AG20443 (cell line): ENCODE measurements at regions not wholly inside any gene's neighbourhood (a gene's known extent, or its start where the extent isn't known, plus 50 kb on each side); places are given as distances from the start of the nearest gene placed in this dataset.
"Not testable (repeated sequence)": the region's sequence is repeated elsewhere in the genome, so short reads cannot be mapped to it uniquely, and the experiment has no call there.

Source experiments
- DNase-seq: peaks from one replicate; pipeline ENCODE4 v3.0.0; 2012; ENCODE audit warnings: low spot score, mixed read lengths

DNA sequence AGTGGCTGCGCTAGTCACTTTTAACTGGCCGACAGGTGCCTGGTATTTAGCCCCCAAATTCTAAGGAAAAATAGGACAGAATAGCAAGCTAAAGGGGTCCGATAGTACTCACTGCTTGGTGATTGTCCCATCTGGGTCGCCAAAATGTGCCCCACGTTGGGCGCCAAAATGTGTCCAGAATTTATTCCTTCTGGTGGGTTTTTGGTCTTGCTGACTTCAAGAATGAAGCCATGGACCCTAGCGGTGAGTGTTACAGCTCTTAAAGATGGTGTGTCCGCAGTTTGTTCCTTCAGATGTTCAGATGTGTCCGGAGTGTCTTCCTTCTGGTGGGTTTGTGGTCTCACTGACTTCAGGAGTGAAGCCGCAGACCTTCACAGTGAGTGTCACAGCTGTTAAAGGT lies 144.8 kb upstream of the XIRP2 start:
- DNase-seq = not testable (repeated sequence)

DNA sequence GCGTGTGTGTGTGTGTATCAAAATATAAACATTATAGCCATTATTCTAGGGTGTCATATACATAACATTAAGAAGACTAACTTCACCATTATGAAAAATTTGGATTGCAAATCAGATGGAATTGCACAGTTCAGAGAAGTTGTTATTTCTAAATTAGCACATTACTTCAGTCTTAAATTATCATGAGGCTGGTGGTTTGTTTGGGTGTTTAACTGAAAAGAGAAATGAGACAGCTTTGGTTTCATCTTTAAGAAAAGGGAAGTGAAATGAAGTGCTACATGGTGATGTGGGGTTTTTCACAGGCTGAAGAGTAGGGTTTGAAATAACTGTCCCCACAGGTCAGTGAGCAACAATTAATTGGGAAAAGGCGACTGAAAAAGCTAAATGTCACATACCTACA lies 161.2 kb upstream of the XIRP2 start:
- DNase-seq = no peak

DNA sequence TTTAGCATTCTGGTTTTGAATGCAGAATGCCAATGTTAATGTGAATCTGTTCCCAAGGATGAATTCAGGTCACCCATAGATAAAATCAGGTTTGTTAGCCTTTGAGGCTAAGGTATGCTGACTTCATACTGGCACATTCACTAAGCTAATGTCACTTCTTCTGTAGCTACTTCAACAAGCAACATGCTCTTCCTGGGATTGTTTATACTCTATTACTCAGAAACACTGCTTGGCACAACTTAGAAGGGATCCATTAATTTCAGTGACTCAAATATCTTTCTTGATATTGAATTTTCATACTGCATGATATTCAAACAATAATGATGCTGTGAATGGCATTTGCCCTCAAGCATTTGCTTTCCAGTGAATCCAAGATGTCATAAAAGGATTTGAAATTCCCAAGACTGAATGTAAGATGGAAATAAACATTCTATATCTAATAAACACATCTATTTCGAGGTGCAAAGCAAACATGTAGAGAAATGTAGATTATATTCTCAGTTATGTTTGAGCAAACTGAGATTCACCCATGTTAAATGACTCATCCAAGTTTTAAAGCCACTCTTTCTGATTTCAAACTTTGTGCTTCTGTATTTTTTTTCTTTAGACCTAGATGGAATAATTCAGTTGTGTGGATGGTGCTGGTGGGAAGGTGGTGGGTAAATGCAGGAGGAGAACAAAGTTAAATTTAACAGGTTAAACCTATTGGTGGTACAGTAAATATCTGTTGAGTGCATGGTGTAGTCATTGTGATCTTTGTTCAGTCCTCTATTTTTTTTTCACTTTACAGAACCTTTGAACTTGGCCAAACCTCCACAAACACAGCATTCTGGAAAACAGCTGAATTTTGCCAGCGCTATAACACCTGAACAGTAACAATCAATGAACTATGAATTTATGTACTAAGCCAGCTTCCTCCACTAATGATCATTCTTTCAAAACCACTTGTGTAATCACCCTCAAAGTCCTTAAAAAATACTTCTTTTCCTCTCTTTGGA lies 162.1 kb upstream of the XIRP2 start:
- DNase-seq = no peak

DNA sequence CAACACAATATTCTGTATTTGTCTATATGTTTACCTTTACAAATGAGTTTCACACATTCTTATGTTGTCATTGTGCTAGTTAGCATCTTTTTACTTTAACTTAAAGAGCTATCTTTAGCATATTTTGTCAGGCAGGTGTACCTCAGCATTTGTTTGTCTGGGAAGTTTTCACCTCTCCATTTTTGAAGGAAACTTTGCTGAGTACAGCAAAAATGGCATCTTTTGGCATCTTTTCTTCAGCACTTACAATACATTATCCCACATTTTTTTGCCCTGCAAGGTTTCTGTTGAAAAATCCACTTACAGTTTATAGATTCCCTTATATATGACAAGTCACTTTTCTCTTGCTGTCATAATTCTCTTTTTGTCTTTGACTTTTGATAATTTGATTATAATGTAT lies 171.3 kb upstream of the XIRP2 start:
- DNase-seq = no peak

DNA sequence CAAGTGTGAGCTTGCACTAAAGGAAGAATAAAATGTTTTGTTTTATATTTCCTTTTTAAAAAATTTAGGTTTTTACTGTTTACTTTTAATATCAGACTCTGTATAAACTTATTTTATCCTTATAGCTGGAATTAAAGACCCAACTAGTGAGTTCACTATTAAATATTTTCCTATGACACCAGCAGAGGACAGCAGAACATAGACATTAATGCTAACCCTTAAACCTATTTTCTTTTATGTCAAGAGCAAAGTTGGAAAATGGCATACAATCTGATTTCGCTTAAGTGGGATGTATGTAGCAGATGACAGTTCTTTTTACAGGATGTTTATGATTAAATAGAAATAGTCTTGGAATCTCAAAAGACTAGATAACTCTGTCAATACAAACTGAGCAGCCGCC lies 188.2 kb upstream of the XIRP2 start:
- DNase-seq = no peak

DNA sequence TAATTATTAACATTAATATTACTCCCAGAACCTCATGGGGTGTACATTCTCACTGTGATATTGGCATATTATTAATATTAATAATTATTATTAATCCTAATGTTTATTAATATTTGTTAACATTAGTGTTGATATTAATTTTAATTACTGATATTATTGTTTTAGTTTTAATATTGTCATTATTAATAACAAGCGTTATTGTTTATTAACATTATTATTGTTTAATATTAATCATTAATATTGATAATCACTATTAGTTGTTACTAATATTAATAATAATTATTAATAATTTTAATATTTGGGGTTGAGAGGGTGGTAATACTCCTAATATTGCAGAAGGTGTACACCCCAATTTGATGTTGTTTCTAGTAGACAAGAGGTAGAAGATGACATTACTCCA lies 193.1 kb upstream of the XIRP2 start:
- DNase-seq = no peak

DNA sequence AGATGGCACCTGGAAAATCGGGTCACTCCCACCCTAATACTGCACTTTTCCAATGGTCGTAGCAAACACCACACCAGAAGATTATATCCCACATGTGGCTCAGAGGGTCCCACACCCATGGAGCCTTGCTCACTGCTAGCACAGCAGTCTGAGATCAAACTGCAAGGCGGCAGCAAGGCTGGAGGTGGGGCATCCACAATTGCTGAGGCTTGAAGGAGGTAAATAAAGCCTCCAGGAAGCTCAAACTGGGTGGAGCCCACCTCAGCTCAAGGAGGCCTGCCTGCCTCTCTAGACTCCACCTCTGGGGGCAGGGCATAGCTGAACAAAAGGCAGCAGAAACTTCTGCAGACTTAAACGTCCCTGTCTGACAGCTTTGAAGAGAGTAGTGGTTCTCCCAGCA lies 192.0 kb upstream of the SCN7A start:
- not testable (repeated sequence) for DNase-seq

DNA sequence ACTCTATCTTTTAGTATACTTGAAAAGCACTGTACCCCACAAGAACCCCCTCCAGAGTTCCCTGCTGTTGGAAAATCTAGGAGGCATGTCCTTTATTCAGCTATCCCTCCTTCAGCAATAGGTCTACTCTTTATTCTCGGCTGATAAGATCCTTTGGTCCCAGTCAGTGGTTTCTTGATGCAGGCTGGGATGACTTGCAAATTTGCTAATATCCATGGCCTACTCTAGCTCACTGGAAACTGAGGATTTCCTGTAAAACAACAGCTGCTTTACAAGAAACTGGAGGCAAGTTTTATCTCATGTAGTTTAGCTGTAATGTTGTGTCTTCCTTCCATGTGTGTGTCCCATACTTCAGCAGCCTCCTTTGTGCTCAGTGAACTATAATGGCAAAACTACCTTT lies 183.9 kb upstream of the SCN7A start:
- no peak for DNase-seq

DNA sequence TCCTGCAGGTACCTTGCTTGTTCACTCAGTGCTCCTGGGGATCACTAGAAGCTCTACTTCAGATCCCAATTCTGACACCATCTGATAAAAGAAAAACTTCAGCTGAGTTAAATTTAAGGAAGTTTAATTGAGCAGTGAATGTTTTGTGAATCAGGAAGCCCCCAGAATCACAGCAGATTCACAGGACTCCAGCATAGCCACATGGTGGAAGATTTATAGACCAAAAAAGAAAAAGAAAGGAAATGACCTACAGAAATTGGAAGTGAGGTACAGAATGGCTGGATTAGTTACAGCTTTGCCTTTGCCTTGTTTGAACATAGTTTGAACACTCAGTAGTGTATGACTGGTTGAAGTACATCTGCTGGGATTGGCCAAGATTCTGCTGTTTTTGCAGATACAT lies 182.7 kb upstream of the SCN7A start:
- no peak for DNase-seq

DNA sequence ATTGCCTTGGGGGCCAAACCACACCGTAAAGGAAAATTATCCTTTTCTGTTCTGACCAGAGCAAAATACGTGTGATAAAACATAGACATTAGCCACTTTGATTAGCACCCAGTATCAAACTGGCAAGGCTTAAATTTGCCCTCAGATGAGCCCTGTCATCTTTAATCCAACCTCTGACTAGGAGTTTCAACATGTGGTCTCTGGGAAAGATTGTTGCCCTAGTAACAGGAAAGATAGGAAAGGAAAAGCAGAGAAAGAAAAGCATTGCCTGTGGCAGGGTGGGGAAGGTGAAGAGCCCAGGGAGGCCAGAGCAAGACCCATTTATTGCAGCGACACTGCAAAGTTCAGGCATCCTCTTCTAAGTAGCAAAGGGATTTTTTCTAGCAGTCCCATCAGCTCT lies 181.5 kb upstream of the SCN7A start:
- no peak for DNase-seq

DNA sequence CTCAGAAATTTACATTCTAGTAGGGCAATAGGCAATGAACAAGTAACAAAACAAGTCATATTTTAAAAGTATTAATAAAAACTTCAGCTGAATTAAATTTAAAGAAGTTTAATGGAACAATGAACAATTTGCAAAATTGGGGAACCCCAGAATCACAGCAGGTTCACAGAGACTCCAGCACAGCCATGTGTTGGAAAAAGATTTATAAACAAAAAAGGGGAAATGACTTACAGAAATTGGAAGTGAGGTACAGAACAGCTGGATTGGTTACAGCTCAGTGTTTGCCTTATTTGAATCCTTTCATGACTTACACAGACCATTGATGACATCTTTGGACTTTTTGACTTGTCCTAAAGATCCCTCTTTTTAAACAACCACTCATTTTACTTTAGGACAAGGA lies 179.9 kb upstream of the SCN7A start:
- DNase-seq = no peak

DNA sequence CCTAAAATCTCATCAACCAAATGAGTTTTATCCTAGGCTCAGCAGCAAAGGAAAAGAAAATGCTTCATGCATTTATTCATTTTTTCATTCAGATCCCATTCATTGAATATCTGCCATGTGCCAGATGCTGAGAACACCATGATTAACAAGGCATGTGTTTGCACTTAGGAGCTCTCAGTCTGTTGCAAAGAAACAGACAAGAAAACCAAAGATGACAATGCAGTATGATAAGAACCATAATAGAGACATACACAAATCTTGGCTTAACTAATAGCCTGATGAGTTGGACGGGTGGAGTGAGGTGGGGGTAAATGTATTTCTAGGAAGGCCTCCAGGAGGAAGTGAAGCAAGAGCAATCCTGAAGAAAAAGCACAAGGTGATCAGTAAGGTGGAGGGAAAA lies 177.8 kb upstream of the SCN7A start:
- DNase-seq = no peak

DNA sequence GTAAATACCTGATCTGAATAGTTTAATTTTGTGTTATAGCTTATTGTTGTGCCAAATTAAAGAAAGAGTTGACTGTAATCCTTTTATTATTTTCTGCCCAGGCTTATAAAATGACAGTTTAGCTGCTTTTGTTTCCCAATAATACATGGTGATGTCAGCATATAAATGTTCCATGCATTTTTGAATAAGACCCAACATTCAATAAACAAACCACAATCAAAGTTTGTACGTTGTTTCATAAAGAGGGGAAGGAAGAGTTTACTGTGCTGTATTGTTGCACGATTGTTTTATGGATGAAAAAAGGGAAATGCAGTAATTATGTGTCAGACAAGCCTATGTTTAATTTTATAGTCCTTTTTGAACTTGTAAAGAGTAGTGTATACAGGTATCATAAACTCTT lies 177.2 kb upstream of the SCN7A start:
- DNase-seq = no peak

DNA sequence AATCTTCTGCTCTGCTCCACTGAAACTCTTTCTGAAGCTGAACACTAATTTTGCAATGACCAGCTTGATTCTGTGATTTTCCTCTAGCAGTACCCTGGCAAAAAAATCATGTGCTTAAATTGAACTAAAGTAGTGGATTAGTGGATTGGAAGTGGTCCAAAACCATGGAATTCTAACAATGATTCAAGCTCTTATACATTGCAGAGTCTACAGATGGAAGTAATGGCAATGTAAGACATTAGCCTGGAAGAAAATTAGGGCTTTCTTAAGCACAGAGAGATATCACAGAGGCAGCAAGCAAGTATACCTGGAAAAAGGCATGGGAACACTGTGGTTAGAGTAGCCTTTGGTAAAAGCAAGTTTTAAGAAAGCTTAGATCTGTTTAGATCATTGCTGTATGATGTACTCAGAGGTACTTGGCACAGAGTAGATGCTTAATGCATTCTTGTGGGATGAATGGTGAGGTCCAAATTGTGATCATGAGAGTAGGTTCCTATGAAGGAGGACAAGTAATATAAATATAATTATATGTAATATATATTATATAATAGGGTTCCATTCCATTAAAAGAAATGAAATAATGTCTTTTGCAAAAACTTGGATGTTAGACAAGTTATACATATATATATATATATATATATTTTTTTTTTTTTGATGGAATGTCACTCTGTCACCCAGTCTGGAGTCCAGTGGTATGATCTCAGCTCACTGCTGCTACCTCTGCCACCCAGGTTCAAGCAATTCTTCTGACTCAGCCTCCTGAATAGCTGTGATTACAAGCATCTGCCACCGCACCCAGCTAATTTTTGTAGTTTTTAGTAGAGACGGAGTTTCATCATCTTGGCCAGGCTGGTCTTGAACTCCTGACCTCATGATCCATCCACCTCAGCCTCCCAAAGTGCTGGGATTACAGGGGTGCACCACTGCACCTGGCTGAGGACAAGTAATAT lies 172.2 kb upstream of the SCN7A start:
- no peak for DNase-seq

DNA sequence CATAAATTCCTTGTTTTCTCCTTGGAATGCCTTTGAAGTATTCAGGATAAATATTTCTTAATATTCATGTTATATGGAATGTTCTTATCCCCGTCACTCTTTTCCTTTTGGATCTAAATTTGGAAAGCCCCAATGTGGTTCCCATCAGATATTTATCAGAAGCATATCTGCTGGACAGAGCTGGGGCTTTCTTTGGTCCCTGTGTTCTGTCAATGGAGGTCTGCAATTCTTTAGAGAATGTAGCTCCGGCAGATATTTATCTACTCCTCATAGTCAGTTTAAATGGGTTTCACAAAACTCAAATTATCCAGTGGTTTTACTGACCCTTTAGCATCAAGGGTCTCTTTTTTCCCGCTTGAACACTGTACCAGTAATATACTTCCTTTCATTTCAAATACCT lies 167.8 kb upstream of the SCN7A start:
- DNase-seq = no peak

DNA sequence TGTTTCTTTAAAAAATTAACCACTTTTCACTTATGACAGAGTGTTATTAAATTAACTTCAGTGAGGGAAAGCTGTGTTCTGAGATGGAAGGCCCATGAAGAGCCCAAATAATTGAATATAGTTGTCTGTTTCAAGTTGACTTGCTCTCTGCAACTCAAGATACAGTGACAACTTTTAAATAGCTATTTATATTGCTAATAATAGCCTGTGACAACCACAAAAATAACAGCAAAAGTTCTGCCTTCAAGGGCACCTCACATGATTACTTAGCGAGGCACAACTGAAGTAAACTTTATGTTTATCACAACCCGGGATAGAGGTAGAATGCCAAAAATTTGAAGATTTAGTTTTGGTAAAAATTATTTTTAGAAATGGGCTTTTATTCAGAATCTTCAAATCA lies 167.3 kb upstream of the SCN7A start:
- no peak for DNase-seq

DNA sequence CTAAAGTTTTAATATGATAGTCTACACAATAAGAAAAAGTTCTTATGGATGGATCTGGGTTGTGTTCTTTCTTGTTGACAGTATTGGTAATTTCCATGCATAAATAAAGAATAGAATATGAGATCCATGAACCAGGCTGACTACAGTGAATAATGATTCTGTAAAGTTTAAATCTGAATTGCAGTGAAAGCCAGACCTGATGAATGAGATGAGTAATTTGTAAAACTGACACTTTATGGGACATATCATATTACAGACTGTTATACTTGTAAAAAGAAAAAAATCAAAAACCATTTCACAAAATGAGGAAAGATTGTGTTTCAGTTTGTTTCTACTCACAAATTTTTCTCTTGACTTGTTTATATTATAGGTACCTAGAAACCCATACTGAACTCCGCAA lies 164.9 kb upstream of the SCN7A start:
- no peak for DNase-seq

DNA sequence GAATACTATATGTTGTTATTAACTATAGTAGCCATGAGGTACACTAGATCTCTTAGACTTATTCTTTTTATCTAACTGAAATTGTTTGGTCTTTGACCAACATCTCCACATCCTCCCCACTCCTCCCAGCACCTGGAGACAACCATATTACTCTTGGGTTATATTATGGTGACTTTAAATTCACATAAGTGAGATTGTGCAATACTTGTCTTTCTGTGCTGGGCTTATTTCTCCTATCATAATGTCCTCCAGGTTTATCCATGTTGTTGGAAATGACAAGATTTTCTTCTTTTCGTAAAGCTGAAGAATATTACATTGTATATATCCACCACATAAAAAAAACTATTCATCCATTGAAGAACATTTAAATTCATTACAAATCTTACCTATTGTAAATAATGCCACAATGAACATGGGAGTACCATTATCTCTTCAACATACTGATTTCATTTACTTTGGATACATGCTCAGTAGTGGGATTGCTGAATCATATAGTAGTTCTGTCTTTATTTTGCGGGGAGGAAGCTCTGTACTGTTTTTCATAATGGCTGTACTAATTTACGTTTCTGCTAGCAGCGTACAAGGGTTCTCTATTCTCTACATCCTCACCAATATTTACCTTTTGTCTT lies 159.2 kb upstream of the SCN7A start:
- no peak for DNase-seq

DNA sequence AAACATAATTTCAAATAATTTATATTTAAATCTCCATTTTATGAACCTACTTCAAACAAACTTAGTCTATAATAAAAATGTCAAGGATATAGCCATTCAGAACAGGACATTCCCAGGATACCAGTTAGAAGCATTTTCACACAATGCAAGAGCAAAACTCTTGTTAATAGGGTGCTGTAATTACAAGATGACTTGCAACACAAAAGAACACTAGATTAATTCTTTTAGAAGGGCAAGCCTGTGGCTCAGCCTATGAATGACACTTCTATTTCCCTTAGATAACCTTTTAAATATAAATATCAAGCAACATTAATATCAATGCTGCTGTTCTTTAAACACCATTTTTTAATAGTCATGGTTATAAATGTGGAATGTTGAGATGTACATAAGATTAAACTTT lies 157.9 kb upstream of the SCN7A start:
- no peak for DNase-seq

DNA sequence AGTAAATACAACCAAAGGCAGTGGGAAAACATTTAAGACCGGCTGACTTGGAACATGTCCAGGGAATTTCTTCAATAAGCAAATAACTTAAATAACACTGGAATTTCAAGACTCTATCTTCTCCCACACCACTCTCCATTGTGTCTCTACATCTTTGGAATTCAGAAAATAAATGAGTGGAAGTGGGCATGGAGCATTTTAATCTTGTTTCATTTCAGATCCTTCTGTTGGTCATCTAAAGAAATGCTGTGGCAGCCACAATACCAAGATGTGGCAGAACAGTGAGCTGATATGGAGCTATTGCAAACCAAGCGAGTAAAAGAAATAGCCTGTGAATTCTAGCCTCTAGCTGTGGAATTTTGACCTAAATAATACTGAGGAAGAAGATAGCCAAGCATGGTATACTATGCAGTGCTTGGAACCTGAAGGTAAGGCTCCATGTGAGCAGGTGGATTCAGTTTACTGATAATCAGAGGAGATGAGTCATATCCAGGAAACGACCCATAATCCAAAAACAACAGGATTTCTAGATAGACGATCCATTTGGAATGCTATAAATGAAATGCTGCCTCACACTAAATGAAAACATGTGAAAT lies 157.1 kb upstream of the SCN7A start:
- DNase-seq = no peak

DNA sequence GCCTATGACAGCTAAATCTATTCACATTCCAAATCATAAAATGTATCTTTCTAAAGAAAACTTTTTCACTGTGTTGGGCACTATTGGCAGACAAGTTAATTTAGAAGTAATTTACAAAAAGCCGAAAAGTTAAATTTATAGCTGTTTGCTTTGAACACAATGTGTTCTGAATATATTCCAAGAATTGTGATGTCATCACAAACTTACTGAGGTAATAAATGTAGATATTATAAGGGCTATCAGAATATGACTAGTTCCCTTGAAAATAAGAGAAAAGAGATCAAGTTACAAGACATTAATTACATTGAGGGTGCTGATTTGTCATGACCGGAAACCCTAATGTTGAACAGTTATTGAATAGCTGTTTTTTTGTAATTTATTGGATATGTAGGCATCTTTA lies 153.9 kb upstream of the SCN7A start:
- no peak for DNase-seq

DNA sequence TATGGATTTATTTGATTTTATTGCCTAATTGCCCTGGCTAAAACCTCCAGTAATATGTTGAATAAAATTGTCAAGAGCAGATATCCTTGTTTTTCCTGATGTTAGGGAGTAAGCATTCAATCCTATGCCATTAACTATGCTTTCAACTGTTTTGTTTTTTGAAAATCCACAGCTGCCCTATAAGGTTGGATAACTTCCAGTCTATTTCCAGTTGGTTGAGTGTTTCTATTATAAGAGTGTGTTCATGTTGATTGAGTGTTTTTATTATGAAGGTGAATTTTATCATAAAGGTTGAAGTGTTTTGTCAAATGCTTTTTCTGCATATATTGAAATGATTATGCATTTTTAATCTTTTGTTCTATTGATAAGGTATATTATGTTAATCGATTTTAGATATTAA lies 149.9 kb upstream of the SCN7A start:
- no peak for DNase-seq
